GM21447 (cell line): ENCODE measurements at regions not wholly inside any gene's neighbourhood (a gene's known extent, or its start where the extent isn't known, plus 50 kb on each side); places are given as distances from the start of the nearest gene placed in this dataset.
A peak's percentile ranks its signal among the peaks of the same experiment; 100 is the strongest.

ENCODE experiments used
- ATAC-seq: cut with Tn5 transposase; IDR thresholded peaks from one replicate; pipeline ENCODE4 v1.9.1; 2021; ENCODE audit not compliant: unreplicated experiment

GRCh38 chr20:57073402-57073801 is 193.0 kb downstream of the BMP7 start:
- ATAC-seq: no peak

DNA sequence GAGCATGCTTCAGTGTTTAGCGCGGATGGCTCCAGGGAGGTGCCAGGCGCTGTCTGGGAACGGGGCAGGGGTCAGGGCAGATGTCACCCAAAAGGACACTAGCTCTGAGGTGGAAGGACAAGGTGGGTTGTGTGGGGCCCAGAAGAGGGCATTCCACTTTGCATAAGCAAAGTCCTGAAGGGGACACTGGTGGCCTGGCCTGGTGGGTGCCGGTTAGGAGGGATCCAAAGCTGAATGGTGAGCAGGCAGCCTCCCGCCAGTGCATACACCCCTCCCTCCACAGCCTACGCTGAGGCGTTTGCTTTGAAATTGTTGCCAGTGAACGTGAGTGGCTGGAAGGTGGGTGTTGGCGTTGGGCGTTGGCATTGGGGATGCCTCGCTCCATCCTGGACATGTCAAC is 192.1 kb downstream of the BMP7 start:
- no peak for ATAC-seq

DNA sequence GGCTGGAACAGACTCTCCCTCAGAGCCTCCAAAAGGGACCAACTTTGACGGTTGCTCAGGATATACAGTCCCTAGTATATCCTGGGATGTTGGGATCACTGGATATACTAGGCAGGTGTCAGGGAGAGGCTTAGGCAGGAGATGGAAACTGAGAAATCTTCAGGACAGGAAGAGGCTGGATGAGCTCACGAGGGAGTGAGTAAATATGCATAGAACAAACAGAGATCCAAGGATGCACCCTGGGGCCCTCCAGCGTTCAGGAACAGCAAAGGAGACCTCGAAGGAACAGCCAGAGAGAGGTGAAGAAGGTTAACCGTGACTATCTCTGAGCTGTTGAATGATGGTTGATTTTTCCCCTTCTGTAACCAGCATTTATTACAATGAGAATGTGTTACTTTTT is 191.3 kb downstream of the BMP7 start:
- ATAC-seq: no peak

- ATAC-seq: no peak
These were observed 190.8 kb downstream of the BMP7 start for GRCh38 chr20:57075603-57076002.

DNA sequence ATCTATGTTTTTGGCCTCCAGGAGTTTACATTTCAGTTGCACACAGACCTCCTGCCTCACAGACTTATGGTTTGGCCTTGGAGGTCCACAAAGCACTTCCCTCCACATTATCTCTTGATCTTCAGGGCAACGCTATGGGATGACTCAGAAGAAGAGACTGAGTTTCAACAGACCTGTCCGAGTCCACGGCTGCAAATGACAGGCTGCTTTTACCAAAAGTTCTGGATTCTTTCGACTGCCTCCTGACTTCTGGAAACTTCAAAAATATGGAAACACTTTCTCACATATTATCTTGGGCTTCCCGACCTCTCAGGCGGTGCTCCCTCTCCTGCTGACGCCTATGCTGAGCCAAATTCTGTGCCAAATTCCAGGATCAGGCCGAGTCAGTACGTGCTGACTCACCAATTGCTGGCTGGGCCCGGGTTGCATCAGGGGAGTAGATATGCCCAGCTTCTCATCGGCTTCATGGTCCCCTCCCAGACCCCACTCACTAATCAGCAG is 190.2 kb downstream of the BMP7 start:
- no peak for ATAC-seq

GRCh38 chr20:57076951-57077350 is 189.5 kb downstream of the BMP7 start:
- no peak for ATAC-seq

GRCh38 chr20:57078116-57078515 is 188.3 kb downstream of the BMP7 start:
- ATAC-seq: no peak

DNA sequence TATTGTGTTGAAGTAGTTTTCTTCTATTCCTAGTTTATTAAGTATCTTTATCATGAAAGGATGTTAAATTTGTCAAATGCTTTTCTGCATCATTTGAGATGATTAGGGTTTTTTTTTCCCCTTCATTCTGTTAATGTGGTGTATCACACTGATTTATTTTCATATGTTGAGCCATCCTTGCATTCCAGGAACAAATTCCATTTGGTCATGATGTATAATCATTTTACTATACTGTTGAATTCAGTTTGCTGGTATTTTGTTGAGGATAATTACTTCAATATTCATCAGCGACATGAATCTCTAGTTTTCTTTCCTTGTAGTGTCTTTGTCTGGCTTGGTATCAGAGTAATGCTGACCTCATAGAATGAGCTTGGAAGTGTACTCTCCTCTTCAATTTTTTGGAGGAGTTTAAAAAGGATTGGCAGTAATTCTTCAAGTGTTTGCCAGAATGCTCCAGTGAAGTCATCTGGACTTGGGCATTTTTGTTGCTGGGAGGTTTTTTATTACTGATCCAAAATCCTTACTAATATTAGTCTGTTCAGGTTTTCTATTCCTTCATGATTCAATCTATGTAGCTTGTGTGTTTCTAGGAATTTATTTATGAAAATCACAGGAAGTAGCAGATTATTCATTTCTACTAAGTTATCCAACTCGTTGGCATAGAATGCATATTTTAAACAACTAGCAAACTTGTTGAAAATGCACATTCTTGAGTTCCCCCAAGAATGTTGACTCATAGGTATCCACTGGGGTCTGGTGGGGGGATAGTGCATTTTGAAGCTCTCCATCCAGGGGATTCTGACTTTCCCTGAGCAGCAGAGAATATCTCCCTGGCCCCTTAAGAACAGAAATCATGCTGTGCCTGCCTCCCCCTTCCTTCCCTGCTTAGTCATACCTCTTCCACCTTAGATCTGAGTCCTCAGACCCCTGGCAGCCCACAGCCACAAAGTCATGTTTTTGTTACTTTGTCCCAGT is 187.1 kb downstream of the BMP7 start:
- ATAC-seq: no peak

GRCh38 chr20:57080796-57081195 is 185.6 kb downstream of the BMP7 start:
- no peak for ATAC-seq

DNA sequence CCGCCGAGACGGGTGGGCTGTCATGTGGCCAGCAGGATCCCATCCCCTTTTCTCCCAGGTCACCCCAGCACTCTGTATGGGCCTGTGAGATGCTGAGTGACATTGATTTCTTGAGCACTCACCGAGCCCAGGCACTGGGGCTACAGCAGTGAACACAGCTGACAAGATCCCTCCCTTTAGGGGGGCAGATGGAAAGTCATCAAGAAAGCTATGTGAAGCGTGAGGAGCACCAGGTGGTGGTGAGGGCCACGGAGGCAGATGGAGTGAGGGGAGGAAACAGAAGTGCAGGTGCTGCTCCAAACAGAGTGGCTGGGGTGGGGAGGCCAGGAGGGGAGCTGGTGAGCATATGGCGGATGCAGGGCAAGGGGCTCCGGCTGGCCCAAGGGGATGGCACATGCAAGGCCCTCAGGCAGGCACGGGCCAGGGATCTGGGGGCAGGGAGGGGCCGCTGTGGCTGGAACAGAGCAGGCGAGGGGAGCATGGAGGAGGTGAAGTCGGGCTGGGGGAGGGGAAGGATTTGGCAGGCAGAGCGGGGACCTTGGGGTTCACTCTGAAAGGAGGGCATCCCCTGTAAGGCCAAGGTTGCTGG is 184.0 kb downstream of the BMP7 start:
- no peak for ATAC-seq

DNA sequence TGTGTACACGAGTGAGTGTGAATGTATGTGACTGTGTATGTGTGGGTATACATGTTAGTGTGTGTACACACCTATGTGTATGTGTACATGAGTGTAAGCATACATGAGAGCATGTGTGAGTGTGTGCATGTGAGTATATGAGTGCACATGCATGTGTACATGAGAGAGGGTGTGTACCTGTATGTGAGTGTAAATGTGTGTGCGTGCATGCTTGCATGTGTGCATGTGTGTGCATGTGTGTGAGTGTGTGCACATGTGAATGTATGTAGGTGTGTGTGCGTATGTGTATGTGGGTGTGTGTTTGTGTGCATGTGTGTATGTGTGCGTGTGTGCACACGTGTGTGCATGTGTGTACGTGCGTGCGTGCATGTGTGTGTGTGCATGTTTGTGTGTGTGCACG is 183.4 kb downstream of the BMP7 start:
- no peak for ATAC-seq

DNA sequence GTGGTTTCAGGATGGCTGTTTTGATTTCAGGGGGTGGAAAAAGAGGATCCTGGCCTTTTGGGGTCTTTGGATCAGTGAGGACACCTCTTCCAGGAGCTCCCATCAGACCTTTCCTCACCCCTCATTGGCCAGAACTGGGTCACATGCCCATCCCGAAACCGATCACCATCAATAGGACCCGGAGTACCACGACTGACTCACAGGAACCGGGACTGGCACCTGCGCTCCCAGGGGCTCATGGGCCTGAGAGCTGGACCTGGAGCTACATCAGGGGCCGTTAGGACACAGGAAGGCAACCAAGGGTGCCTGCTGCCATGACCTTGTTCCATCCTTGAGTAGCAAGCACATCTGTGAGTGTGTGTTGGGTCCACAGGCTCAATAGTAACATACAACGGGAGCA is 180.4 kb downstream of the BMP7 start:
- no peak for ATAC-seq

- no peak for ATAC-seq
These were observed 179.3 kb downstream of the BMP7 start for GRCh38 chr20:57087102-57087501.

DNA sequence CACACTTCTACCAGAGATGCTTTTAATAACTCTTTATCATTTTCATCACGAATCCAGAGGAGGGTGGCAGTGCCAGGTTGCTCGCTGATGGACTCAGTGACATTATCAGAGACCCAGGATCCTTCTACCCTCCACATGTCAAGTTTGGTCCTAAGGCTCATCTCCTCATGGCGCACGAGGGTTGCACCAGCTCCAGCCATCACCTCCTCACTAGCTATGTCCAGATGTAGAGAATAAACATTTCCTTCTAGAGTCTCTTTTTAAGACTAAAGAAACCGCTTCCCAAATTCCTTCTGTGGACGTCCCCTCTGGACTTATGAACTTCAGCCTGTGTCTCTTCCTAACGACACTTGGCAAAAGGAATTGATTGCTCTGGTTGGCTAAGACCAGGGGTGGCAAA is 178.7 kb downstream of the BMP7 start:
- no peak for ATAC-seq

- no peak for ATAC-seq
These were observed 178.0 kb downstream of the BMP7 start for GRCh38 chr20:57088436-57088835.

DNA sequence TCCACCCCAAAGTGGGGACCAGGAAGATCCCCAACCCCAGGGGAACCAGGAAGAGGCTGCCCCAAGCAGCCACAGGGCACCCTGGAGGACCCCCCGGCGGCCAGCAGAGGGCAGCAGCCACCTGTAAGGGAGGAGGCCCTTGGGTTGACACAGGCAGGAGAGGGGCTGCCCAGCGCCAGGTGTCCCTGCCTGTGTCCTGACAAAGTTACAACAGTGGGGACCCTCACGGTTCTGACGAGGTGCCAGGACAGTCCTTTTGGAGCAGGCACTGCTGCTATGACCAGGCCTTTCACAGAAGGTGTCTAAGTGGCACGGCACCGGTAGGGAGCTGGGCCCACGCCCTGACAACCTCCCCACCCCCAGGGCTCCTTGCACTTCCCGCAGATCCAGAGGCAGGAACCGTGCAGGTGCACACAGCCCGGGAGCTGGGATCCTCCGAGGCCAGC is 176.7 kb downstream of the BMP7 start:
- ATAC-seq: peak; percentile 57

- no peak for ATAC-seq
These were observed 175.6 kb downstream of the BMP7 start for GRCh38 chr20:57090590-57091560.

DNA sequence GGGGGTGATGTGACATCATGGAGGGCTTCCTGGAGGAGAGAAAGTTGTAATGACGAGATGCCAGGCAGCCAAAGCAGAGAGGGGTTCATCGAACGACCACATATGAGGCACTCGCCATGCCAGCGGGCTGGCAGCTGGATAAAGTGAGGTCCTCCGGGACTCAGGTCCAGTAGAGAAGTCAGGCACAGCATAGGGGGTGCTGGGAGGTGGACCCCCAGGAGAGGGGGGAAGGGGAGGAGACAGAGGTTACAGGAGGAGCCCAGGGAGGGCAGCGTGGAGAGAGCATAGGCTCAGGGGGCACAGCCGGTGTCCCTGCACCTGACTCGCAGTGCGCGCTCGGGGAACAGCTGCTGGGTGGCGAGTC is 174.7 kb downstream of the BMP7 start:
- no peak for ATAC-seq

DNA sequence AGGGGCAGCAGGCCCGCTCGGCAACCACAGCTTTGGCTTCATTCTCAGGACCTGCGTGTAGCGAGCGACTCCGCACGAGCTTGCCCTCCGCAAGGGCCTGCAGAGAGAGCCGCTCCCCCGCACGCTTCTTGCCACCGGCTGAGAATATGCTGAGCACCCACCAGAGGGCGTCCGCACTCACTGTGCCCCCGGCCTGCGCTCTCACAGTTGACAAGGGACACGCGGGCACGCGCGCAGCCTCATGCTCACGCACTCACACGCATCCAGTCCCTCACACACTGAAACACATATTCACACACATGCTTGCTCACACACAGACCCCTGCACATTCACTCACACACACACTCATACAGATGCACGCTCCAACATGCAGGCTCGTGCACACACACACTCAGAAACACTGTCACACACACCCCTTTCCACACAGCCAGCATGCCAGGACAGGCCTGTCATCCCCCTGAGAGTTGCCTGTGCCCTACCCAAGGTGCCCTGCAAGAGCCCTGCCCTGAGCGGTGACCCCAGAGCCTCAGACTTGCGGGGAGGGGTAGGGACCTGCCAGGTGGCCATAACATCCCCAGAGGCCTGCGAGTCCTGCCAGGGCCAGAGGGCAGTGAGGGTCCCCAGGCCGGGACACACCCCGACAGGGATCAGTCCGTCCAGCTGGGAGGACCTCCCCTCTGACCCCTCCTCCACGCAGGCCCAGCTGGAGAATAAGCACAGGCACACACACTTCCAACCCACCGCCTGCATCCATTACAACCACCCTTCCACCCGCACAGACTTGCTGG is 174.1 kb downstream of the BMP7 start:
- ATAC-seq: peak; percentile 55

GRCh38 chr20:57092900-57093530 is 173.4 kb downstream of the BMP7 start:
- ATAC-seq: no peak
